BE2C (cell line): ENCODE measurements at regions not wholly inside any gene's neighbourhood (a gene's known extent, or its start where the extent isn't known, plus 50 kb on each side); places are given as distances from the start of the nearest gene placed in this dataset.

Source experiments
- DNase-seq: peaks from one replicate; pipeline ENCODE4 v3.0.0-alpha.2; 2020
- H3K27me3 ChIP-seq: fragments of 250-450 bp; sonication (Bioruptor Pico); 2 replicates; pipeline ENCODE4 v1.5.1; 2020; ENCODE audit warnings: mild to moderate bottlenecking
- H3K36me3 ChIP-seq: fragments of 250-450 bp; sonication (Bioruptor Pico); 2 replicates; pipeline ENCODE4 v1.5.1; 2020; ENCODE audit warnings: mild to moderate bottlenecking
- H3K4me1 ChIP-seq: fragments of 250-450 bp; sonication (Bioruptor Pico); 2 replicates; pipeline ENCODE4 v1.5.1; 2020
- H3K4me3 ChIP-seq: 2 replicates; pipeline ENCODE4 v1.5.1; 2011; ENCODE audit warnings: low read depth, low read length
- H3K9me3 ChIP-seq: fragments of 250-450 bp; sonication (Bioruptor Pico); 2 replicates; pipeline ENCODE4 v1.5.1; 2020
- CTCF ChIP-seq: IDR thresholded peaks from 2 replicates; pipeline ENCODE4 v1.5.1; 2012; ENCODE audit warnings: mild to moderate bottlenecking, low read depth, low read length

- DNase-seq, result no peak
- Histone ChIP-seq H3K4me1 (no peaks in the 10 kb centered on the region), H3K9me3 (no peaks in the 10 kb centered on the region), H3K4me3 (no peak overlapping the region), H3K27me3 (peaks cover 4% of the 10 kb centered on the region; the same call in 1 of the 2 replicates), H3K36me3 (no peaks in the 10 kb centered on the region)
- no peak for TF ChIP-seq CTCF
Measured at GRCh38 chr12:13887779-13888388, 93.5 kb downstream of the GRIN2B start.

GRCh38 chr12:13882176-13882575 is 99.2 kb downstream of the GRIN2B start:
- Histone ChIP-seq H3K27me3 (no peaks in the 10 kb centered on the region), H3K9me3 (no peaks in the 10 kb centered on the region), H3K4me1 (no peaks in the 10 kb centered on the region), H3K36me3 (no peaks in the 10 kb centered on the region), H3K4me3 (no peak overlapping the region)
- DNase-seq, result no peak
- no peak for TF ChIP-seq CTCF

- no peak for DNase-seq
- Histone ChIP-seq H3K4me1 (no peaks in the 10 kb centered on the region), H3K4me3 (no peak overlapping the region), H3K9me3 (no peaks in the 10 kb centered on the region), H3K27me3 (no peaks in the 10 kb centered on the region), H3K36me3 (no peaks in the 10 kb centered on the region)
- no peak for TF ChIP-seq CTCF
Measured at GRCh38 chr12:13880613-13881012, 100.8 kb downstream of the GRIN2B start.

- Histone ChIP-seq H3K9me3 (no peaks in the 10 kb centered on the region), H3K36me3 (no peaks in the 10 kb centered on the region), H3K4me3 (no peak overlapping the region), H3K27me3 (0 out of 2 replicates have a peak, but pooled peaks cover 2% of the 10 kb centered on the region), H3K4me1 (no peaks in the 10 kb centered on the region)
- no peak for TF ChIP-seq CTCF
- DNase-seq, result no peak
Measured at GRCh38 chr12:13875744-13876143, 105.7 kb downstream of the GRIN2B start.

- Histone ChIP-seq H3K4me1 (no peaks in the 10 kb centered on the region), H3K9me3 (no peaks in the 10 kb centered on the region), H3K36me3 (no peaks in the 10 kb centered on the region), H3K4me3 (no peak overlapping the region), H3K27me3 (0 out of 2 replicates have a peak, but pooled peaks cover 4% of the 10 kb centered on the region)
- no peak for TF ChIP-seq CTCF
- DNase-seq, result no peak
Measured at GRCh38 chr12:13870255-13870654, 111.1 kb downstream of the GRIN2B start.

- no peaks in the 10 kb centered on the region for H3K4me1 ChIP-seq
- no peaks in the 10 kb centered on the region for H3K9me3 ChIP-seq
- no peaks in the 10 kb centered on the region for H3K36me3 ChIP-seq
- H3K27me3 ChIP-seq, result no peaks in the 10 kb centered on the region
- peak; percentile 76 for DNase-seq
- TF ChIP-seq CTCF, result peak; percentile 97
- H3K4me3 ChIP-seq, result no peak overlapping the region
Measured at GRCh38 chr12:13864081-13864673, 117.2 kb downstream of the GRIN2B start.
